ENCODE measurements at regions not wholly inside any gene's neighbourhood (a gene's known extent, or its start where the extent isn't known, plus 50 kb on each side); places are given as distances from the start of the nearest gene placed in this dataset.

DNA sequence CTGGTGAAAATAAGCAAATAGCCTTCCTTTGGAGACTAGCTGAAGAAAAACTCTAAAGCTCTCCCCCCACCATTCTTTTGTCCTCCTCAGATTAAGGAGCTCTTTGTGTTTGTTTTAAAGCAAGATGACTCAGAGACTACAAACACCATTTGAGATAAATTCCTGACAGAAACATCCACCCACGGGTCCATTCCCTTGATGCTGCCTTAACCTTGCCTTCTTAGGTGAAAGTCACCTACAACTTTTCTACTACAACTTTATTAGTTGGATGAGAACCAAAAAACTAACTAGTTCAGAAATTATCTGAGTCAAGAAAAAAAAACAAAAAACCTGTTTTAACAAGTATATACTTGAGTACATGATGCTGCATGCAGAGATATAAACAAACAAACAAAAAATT, 831.1 kb downstream of the NR2F1-AS1 start:
- no peak for ATAC-seq
- intact Hi-C loops (cut with DNase I, micrococcal nuclease): no loop called here

DNA sequence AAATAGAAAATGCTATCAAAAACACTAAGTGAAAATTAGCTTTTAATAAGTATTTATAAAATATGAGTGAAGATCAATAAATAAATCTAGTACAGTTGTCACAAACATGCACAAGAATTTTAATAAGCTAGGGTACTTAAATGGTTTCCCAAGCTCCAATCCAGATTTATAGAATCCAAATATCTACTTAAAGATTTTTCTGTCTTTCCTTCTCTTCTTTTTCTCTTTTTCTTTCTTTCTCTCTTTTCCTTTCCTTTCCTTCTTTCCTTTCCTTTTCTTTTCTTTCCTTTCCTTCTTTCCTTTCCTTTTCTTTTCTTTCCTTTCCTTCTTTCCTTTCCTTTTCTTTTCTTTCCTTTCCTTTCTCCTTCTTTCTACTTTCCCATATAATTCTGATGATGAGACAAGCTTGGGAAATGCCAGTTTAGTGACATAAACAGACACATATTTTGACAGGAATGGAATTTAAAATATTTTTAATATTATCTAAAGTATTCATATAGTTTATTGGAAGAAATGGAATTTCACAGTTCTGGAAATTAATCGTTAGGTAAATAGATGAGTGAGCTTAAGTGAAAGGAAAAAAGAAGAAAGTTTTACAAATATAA, 832.8 kb downstream of the NR2F1-AS1 start:
- TF ChIP-seq, protein P1, sequence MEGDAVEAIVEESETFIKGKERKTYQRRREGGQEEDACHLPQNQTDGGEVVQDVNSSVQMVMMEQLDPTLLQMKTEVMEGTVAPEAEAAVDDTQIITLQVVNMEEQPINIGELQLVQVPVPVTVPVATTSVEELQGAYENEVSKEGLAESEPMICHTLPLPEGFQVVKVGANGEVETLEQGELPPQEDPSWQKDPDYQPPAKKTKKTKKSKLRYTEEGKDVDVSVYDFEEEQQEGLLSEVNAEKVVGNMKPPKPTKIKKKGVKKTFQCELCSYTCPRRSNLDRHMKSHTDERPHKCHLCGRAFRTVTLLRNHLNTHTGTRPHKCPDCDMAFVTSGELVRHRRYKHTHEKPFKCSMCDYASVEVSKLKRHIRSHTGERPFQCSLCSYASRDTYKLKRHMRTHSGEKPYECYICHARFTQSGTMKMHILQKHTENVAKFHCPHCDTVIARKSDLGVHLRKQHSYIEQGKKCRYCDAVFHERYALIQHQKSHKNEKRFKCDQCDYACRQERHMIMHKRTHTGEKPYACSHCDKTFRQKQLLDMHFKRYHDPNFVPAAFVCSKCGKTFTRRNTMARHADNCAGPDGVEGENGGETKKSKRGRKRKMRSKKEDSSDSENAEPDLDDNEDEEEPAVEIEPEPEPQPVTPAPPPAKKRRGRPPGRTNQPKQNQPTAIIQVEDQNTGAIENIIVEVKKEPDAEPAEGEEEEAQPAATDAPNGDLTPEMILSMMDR (IDR thresholded peaks at IDR 0.05): no peak
- Histone ChIP-seq H3K36me3 (ENCODE audit: low read depth) (no peaks in the 10 kb centered on the region), H3K4me1 (ENCODE audit: low read depth) (no peaks in the 10 kb centered on the region), H3K9me3 (no peaks in the 10 kb centered on the region), H3K4me3 (no peak overlapping the region)
- no peak for ATAC-seq
- intact Hi-C loops (cut with DNase I, micrococcal nuclease): no loop called here
- DNase-seq: no peak

More for the DNA sequence above, 831.1 kb downstream of the NR2F1-AS1 start:
- Histone ChIP-seq H3K4me3 (no peak overlapping the region), H3K9me3 (no peaks in the 10 kb centered on the region), H3K36me3 (ENCODE audit: low read depth) (no peaks in the 10 kb centered on the region), H3K4me1 (ENCODE audit: low read depth) (no peaks in the 10 kb centered on the region)
- no peak for DNase-seq
- TF ChIP-seq, protein P1 (IDR thresholded peaks at IDR 0.05): no peak

DNA sequence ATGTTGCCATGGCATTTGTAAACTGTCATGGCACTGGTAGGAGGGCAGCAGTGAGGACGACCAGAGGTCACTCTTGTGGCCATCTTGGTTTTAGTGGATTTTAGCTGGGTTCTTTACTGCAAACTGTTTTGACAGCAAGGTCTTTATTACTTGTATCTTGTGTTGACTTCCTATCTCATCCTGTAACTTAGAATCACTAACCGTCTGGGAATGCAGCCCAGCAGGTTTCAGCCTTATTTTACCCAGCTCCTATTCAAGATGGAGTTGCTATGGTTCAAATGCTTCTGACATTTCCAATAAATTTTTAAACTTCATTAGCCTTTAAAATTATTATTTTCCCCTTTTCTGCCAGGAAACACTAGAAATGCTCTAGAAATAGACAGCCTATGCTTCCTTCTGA, 839.1 kb downstream of the NR2F1-AS1 start:
- TF ChIP-seq, protein P1 (IDR thresholded peaks at IDR 0.05): no peak
- intact Hi-C loops (cut with DNase I, micrococcal nuclease): no loop called here
- no peaks in the 10 kb centered on the region for H3K9me3 ChIP-seq

DNA sequence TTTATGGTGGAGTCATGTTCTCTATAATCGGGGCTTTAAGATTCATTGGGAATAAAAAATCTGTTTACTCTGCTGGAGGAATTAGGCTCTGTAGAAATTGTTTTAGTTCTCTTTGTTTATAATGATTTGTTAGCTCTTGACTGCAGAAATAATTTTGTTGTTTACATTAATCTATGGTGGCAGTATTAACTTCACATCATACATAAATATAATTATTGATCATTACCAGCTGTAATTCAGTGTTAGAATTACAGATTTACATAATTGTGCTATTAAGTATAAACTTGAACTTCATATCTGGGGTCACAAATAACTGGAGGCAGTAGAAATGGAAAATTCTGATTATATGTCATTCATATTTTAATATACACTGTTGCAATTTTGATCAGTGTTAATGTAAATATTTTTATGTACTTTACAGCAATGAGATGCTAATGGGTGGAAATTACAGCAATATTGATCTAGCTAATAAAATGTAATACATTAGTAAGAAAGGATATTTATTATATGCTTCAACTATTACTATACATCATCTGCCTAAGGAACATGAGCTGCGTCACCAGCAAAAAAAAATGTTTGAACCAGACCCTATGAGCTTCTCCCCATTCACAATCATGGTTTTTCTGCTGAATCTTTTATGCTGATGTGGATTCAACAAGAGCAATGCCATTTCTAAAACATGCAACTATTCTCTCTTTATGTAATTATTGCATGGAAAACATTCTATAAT, 846.6 kb downstream of the NR2F1-AS1 start:
- TF ChIP-seq, protein P1 (IDR thresholded peaks at IDR 0.05): no peak
- Histone ChIP-seq H3K9me3 (no peaks in the 10 kb centered on the region), H3K36me3 (ENCODE audit: low read depth) (no peaks in the 10 kb centered on the region), H3K4me3 (no peak overlapping the region), H3K4me1 (ENCODE audit: low read depth) (no peaks in the 10 kb centered on the region)
- intact Hi-C loops (cut with DNase I, micrococcal nuclease): no loop called here
- no peak for ATAC-seq
- DNase-seq: no peak

More for the DNA sequence above, 839.1 kb downstream of the NR2F1-AS1 start:
- DNase-seq: no peak
- no peaks in the 10 kb centered on the region for H3K4me1 ChIP-seq (ENCODE audit: low read depth)
- no peak for ATAC-seq
- H3K36me3 ChIP-seq (ENCODE audit: low read depth): no peaks in the 10 kb centered on the region
- no peak overlapping the region for H3K4me3 ChIP-seq

DNA sequence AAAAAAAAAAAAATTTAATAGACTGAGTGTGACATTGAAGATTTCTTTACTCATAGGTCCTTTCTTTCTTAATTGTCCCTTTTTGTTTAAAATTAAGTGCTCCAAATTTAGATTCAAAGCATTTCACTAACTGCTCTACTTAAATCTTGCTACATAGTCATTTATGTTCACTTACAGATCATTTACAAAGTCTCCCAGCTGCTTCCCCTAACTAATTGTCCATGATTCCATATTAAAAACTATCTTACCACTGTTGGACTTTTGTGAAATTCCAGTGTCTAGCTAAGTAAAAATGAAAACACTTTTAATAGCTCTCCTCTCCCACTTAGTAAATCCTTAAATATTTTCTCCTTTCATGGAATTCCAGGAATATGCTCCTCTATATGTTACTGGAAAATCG, 850.5 kb downstream of the NR2F1-AS1 start:
- no peak for DNase-seq
- Histone ChIP-seq H3K4me3 (no peak overlapping the region), H3K9me3 (no peaks in the 10 kb centered on the region), H3K4me1 (ENCODE audit: low read depth) (no peaks in the 10 kb centered on the region), H3K36me3 (ENCODE audit: low read depth) (no peaks in the 10 kb centered on the region)
- TF ChIP-seq, protein P1 (IDR thresholded peaks at IDR 0.05): no peak
- no peak for ATAC-seq
- intact Hi-C loops (cut with DNase I, micrococcal nuclease): no loop called here

Measured in mucosa of descending colon (tissue), 3 donors.